Body of pancreas (tissue), 4 donors: ENCODE measurements at regions not wholly inside any gene's neighbourhood (a gene's known extent, or its start where the extent isn't known, plus 50 kb on each side); places are given as distances from the start of the nearest gene placed in this dataset.

Source experiments
- POLR2A ChIP-seq, 3 donors: fragments of 450-650 bp; IDR thresholded peaks; one replicate each; pipeline ENCODE4 v1.6.1; 2016; ENCODE audit warnings: antibody characterized with exemption in 3 of 3, mild to moderate bottlenecking in 2 of 3
- TF ChIP-seq, protein P1 (sequence below), 7 experiments: fragments of 450-650 bp in 4 of 7; fragments of 200-600 bp in 3 of 7; sonication (generic) in 3 of 7; IDR thresholded peaks; one replicate each; pipeline ENCODE4 v1.5.1; 2016 to 2019; ENCODE audit warnings: antibody characterized with exemption in 7 of 7

DNA sequence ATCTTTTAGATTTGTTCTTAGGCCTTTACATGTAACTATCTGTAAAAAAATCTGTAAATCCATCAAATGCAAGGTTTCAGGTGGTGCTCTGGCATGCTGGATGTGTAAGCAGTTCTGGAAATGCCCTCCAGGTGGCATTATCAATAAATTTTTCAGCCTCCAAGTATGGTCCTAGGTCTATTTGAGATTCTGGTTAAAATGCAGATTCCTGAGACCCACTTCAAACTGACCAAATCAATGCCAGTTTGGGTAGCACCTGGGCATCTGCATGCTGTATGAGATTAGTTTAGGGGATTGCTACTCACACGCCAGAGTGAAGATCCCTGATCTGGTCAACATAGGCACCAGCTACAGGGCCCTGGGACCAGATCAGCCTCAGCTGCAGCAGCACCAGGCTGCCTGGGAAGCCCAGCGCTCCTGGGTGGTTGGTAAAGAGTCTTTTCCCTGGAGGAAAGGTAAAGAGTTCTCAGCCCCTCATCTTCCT lies 507.3 kb upstream of the CITED2 start:
- TF ChIP-seq, protein P1, sequence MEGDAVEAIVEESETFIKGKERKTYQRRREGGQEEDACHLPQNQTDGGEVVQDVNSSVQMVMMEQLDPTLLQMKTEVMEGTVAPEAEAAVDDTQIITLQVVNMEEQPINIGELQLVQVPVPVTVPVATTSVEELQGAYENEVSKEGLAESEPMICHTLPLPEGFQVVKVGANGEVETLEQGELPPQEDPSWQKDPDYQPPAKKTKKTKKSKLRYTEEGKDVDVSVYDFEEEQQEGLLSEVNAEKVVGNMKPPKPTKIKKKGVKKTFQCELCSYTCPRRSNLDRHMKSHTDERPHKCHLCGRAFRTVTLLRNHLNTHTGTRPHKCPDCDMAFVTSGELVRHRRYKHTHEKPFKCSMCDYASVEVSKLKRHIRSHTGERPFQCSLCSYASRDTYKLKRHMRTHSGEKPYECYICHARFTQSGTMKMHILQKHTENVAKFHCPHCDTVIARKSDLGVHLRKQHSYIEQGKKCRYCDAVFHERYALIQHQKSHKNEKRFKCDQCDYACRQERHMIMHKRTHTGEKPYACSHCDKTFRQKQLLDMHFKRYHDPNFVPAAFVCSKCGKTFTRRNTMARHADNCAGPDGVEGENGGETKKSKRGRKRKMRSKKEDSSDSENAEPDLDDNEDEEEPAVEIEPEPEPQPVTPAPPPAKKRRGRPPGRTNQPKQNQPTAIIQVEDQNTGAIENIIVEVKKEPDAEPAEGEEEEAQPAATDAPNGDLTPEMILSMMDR (IDR thresholded peaks at IDR 0.05) = peak; percentile 22 to 73 (median 69)
- no peak for TF ChIP-seq POLR2A (IDR thresholded peaks at IDR 0.05)
